A673 (cell line): ENCODE measurements at regions not wholly inside any gene's neighbourhood (a gene's known extent, or its start where the extent isn't known, plus 50 kb on each side); places are given as distances from the start of the nearest gene placed in this dataset.

ENCODE experiments used
- BruUV-seq: library from RNA; stranded (reverse); fragments of 400-500 nt; replicated peaks from 2 replicates; lab custom pipeline; 2021; lab: Mats Ljungman, UMichigan
- CTCF ChIA-PET: fragments of 300-600 bp; sonication (Branson Sonifier 250); formaldehyde crosslinking; loops from one replicate; lab custom pipeline; 2022; ENCODE audit warnings: antibody characterized with exemption; lab: Charles Lee
- POLR2A ChIA-PET: fragments of 300-600 bp; sonication (Branson Sonifier 250); formaldehyde crosslinking; loops from one replicate; lab custom pipeline; 2022; ENCODE audit warnings: antibody characterized with exemption; ENCODE audit not compliant: low non-redundant PET; lab: Charles Lee
- DNase-seq: peaks from one replicate; pipeline ENCODE4 v3.0.0-alpha.2; 2015; ENCODE audit warnings: low spot score
- H3K27ac ChIP-seq: fragments of 200-600 bp; sonication (generic); 2 replicates; pipeline ENCODE4 v1.5.1; 2016; ENCODE audit warnings: mixed run types, low read depth, mild to moderate bottlenecking, mixed read lengths, antibody characterized with exemption, low read length; ENCODE audit not compliant: poor library complexity, severe bottlenecking
- H3K27me3 ChIP-seq: fragments of 200-600 bp; sonication (generic); replicated peaks from 2 replicates; pipeline ENCODE4 v1.6.1; 2017; ENCODE audit warnings: mixed run types, low read depth, mild to moderate bottlenecking, mixed read lengths, antibody characterized with exemption, low read length; ENCODE audit not compliant: insufficient read depth, poor library complexity
- H3K36me3 ChIP-seq: fragments of 200-600 bp; sonication (generic); 2 replicates; pipeline ENCODE4 v1.6.1; 2016; ENCODE audit warnings: mixed run types, mild to moderate bottlenecking, mixed read lengths, antibody characterized with exemption, low read length; ENCODE audit not compliant: insufficient read depth, poor library complexity, severe bottlenecking
- H3K4me1 ChIP-seq: fragments of 200-600 bp; sonication (generic); 2 replicates; pipeline ENCODE4 v1.6.1; 2017; ENCODE audit warnings: mixed run types, mild to moderate bottlenecking, mixed read lengths, antibody characterized with exemption, low read length; ENCODE audit not compliant: insufficient read depth, poor library complexity, severe bottlenecking
- H3K4me3 ChIP-seq: fragments of 200-600 bp; sonication (generic); 2 replicates; pipeline ENCODE4 v1.5.1; 2016; ENCODE audit warnings: low read depth, mixed run types, mild to moderate bottlenecking, mixed read lengths, low read length; ENCODE audit not compliant: poor library complexity, severe bottlenecking
- H3K9me3 ChIP-seq: fragments of 200-600 bp; sonication (generic); 2 replicates; pipeline ENCODE4 v1.6.1; 2016; ENCODE audit warnings: mixed run types, low read depth, mild to moderate bottlenecking, mixed read lengths, antibody characterized with exemption, low read length; ENCODE audit not compliant: poor library complexity, severe bottlenecking
- EZH2 ChIP-seq: fragments of 200-600 bp; sonication (generic); IDR thresholded peaks from 2 replicates; pipeline ENCODE4 v1.6.1; 2017; ENCODE audit warnings: borderline replicate concordance, low read depth, mild to moderate bottlenecking, mixed read lengths, antibody characterized with exemption, low read length; ENCODE audit not compliant: poor library complexity, severe bottlenecking
- intact Hi-C: fragments of 100-400 bp; cut with micrococcal nuclease; formaldehyde crosslinking; loops from one replicate; pipeline ENCODE4 v1.10.0; 2022; ENCODE audit not compliant: unreplicated experiment
- TF ChIP-seq, protein P1 (sequence below): fragments of 300-800, 200-600 bp; sonication (generic); conservative IDR thresholded peaks from 2 replicates; pipeline ENCODE4 v1.5.1; 2017; ENCODE audit warnings: low read depth, mild to moderate bottlenecking, antibody characterized with exemption, low read length, moderate library complexity, mixed read lengths

DNA sequence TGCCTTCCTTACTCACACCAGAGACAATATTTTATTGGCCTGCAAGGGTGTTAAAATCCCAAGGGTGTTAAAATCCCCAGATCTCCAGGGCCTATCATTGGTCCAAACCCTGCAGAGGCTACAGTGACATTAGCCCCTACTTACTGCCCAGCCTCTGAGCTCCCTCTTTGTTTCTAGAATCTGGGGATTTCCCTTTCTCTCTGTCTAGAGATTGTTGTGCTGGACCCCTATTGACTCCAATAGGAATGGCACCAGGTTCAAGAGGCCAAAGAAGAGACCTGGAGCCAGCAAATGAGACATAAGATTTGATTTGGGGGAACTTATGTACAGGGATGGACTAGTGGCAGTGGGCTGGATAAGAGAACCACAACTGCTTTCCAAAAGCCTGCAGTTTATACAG, 53.3 kb upstream of the ZBED3 start:
- H3K9me3 ChIP-seq, result no peaks in the 10 kb centered on the region
- intact Hi-C loops, result loop anchor here (5.0 to 10.0 kb wide), 3 partner anchors 276 to 352 kb away; partner anchors contain the start of gene WDR41
- no TSS peak for BruUV-seq
- ChIA-PET POLR2A (no interaction called here), CTCF (no interaction called here)
- no peak overlapping the region for H3K4me3 ChIP-seq
- no peak for TF ChIP-seq EZH2
- TF ChIP-seq, protein P1, sequence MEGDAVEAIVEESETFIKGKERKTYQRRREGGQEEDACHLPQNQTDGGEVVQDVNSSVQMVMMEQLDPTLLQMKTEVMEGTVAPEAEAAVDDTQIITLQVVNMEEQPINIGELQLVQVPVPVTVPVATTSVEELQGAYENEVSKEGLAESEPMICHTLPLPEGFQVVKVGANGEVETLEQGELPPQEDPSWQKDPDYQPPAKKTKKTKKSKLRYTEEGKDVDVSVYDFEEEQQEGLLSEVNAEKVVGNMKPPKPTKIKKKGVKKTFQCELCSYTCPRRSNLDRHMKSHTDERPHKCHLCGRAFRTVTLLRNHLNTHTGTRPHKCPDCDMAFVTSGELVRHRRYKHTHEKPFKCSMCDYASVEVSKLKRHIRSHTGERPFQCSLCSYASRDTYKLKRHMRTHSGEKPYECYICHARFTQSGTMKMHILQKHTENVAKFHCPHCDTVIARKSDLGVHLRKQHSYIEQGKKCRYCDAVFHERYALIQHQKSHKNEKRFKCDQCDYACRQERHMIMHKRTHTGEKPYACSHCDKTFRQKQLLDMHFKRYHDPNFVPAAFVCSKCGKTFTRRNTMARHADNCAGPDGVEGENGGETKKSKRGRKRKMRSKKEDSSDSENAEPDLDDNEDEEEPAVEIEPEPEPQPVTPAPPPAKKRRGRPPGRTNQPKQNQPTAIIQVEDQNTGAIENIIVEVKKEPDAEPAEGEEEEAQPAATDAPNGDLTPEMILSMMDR, result no peak
- DNase-seq, result no peak
- H3K27ac ChIP-seq, result no peak overlapping the region
- H3K27me3 ChIP-seq, result no peaks in the 10 kb centered on the region
- H3K4me1 ChIP-seq, result no peaks in the 10 kb centered on the region
- no peaks in the 10 kb centered on the region for H3K36me3 ChIP-seq

DNA sequence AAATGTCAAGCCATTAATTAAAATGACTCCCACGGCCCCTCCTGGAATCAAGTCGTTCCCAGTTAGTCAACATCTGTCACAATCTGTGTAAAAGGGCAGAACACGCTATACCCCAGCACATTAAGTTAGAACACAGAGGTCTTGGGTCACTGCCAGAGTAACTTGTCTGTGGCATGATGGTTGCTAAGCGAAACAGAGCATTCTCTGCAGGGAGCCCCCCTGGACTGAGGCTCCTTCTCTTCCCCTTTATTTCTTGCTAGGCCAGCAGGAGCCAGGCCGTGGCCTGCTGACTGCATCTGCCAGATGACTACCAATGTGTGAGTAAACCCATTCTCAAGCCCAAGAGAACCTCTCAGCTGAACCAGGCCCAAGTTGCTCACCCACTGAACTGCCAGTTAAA, 51.9 kb upstream of the ZBED3 start:
- H3K4me1 ChIP-seq, result no peaks in the 10 kb centered on the region
- BruUV-seq, result no TSS peak
- no peaks in the 10 kb centered on the region for H3K9me3 ChIP-seq
- H3K27me3 ChIP-seq, result no peaks in the 10 kb centered on the region
- TF ChIP-seq, protein P1, result no peak
- ChIA-PET CTCF (no interaction called here), POLR2A (no interaction called here)
- intact Hi-C loops, result no loop called here
- no peaks in the 10 kb centered on the region for H3K36me3 ChIP-seq
- no peak overlapping the region for H3K4me3 ChIP-seq
- H3K27ac ChIP-seq, result no peak overlapping the region
- peak; percentile 10 for DNase-seq
